CD14-positive monocyte (primary cell): ENCODE measurements at regions not wholly inside any gene's neighbourhood (a gene's known extent, or its start where the extent isn't known, plus 50 kb on each side); places are given as distances from the start of the nearest gene placed in this dataset.

Experiments
- DNase-seq, 3 donors: peaks; one replicate each; pipeline ENCODE4 v3.0.0-alpha.2; 2011 to 2022
- H2AFZ ChIP-seq: 2 replicates; pipeline ENCODE4 v1.6.0; 2012; ENCODE audit warnings: mild to moderate bottlenecking, low read depth, low read length, inconsistent platforms; ENCODE audit not compliant: insufficient read depth, poor library complexity, severe bottlenecking
- H3K27ac ChIP-seq, 2 donors: 1 replicate in 1 of 2; 2 replicates in 1 of 2; pipeline ENCODE4 v1.5.1; 2012 to 2013; ENCODE audit warnings: low read length in 2 of 2, control low read depth in 1 of 2, inconsistent platforms in 1 of 2, low read depth in 1 of 2, mild to moderate bottlenecking in 1 of 2
- H3K27me3 ChIP-seq, 2 donors: one replicate each; pipeline versions ENCODE4 v1.6.0 to v1.6.1; 2011 to 2013; ENCODE audit warnings: low read length in 2 of 2; ENCODE audit not compliant: control insufficient read depth in 2 of 2, insufficient read depth in 2 of 2
- H3K36me3 ChIP-seq, 2 donors: replicated peaks in 1 of 2; 1 replicate in 1 of 2; 2 replicates in 1 of 2; pipeline versions ENCODE4 v1.5.1 to v1.6.1; 2012 to 2013; ENCODE audit warnings: low read length in 2 of 2, control low read depth in 1 of 2, inconsistent platforms in 1 of 2, mild to moderate bottlenecking in 1 of 2; ENCODE audit not compliant: insufficient read depth in 2 of 2, control insufficient read depth in 1 of 2
- H3K4me1 ChIP-seq, 2 donors: 1 replicate in 1 of 2; 2 replicates in 1 of 2; pipeline versions ENCODE4 v1.5.1 to v1.6.1; 2012 to 2013; ENCODE audit warnings: low read length in 2 of 2, control low read depth in 1 of 2, inconsistent platforms in 1 of 2, mild to moderate bottlenecking in 1 of 2, moderate library complexity in 1 of 2; ENCODE audit not compliant: insufficient read depth in 2 of 2, control insufficient read depth in 1 of 2
- H3K4me2 ChIP-seq: replicated peaks from 2 replicates; pipeline ENCODE3; 2012; ENCODE audit warnings: low read length, moderate library complexity, mild to moderate bottlenecking; ENCODE audit not compliant: poor library complexity, severe bottlenecking; ENCODE audit errors: extremely low read depth
- H3K4me3 ChIP-seq, 3 experiments: fragments of 200-600 bp in 1 of 3; sonication (generic) in 1 of 3; replicated peaks in 1 of 3; 1 replicate in 2 of 3; 2 replicates in 1 of 3; pipeline ENCODE4 v1.5.1; 2011 to 2013; ENCODE audit warnings: low read length in 3 of 3, mild to moderate bottlenecking in 3 of 3, control low read depth in 2 of 3, low read depth in 2 of 3, inconsistent platforms in 1 of 3, moderate library complexity in 1 of 3
- H3K79me2 ChIP-seq: 2 replicates; pipeline ENCODE4 v1.6.0; 2012; ENCODE audit warnings: mild to moderate bottlenecking, control low read depth, inconsistent platforms, low read length, moderate library complexity; ENCODE audit not compliant: insufficient read depth
- H3K9ac ChIP-seq: 2 replicates; pipeline ENCODE4 v1.6.0; 2017; ENCODE audit warnings: low read length, mild to moderate bottlenecking; ENCODE audit not compliant: insufficient read depth, poor library complexity, severe bottlenecking
- H3K9me3 ChIP-seq, 2 donors: replicated peaks in 1 of 2; 1 replicate in 1 of 2; 2 replicates in 1 of 2; pipeline versions ENCODE4 v1.5.1 to v1.6.1; 2012 to 2013; ENCODE audit warnings: low read length in 2 of 2, control low read depth in 1 of 2; ENCODE audit not compliant: control insufficient read depth in 1 of 2, insufficient read depth in 1 of 2
- H4K20me1 ChIP-seq: 2 replicates; pipeline ENCODE4 v1.6.0; 2012; ENCODE audit warnings: mild to moderate bottlenecking, low read length, control low read depth, moderate library complexity; ENCODE audit not compliant: insufficient read depth
- H3K27ac Mint-ChIP-seq, 7 donors: one replicate each; pipeline ENCODE4 v1.8.0; 2020; ENCODE audit warnings: mild to moderate bottlenecking in 7 of 7, mixed read lengths in 7 of 7, moderate library complexity in 6 of 7, inconsistent platforms in 2 of 7
- H3K27me3 Mint-ChIP-seq, 3 donors: one replicate each; pipeline ENCODE4 v1.8.0; 2021 to 2022; ENCODE audit warnings: low read depth in 3 of 3, mild to moderate bottlenecking in 3 of 3, mixed read lengths in 3 of 3, moderate library complexity in 3 of 3, inconsistent platforms in 1 of 3
- H3K36me3 Mint-ChIP-seq, 2 donors: one replicate each; pipeline ENCODE4 v1.8.0; 2020; ENCODE audit warnings: mixed read lengths in 2 of 2, inconsistent platforms in 1 of 2, mild to moderate bottlenecking in 1 of 2
- H3K4me1 Mint-ChIP-seq: one replicate; pipeline ENCODE4 v1.8.0; 2020; ENCODE audit warnings: mild to moderate bottlenecking, mixed read lengths
- H3K4me3 Mint-ChIP-seq, 2 donors: one replicate each; pipeline ENCODE4 v1.8.0; 2020; ENCODE audit warnings: mild to moderate bottlenecking in 2 of 2, mixed read lengths in 2 of 2, moderate library complexity in 1 of 2
- H3K9me3 Mint-ChIP-seq, 7 donors: one replicate each; pipeline ENCODE4 v1.8.0; 2020 to 2022; ENCODE audit warnings: mixed read lengths in 7 of 7, mild to moderate bottlenecking in 6 of 7, moderate library complexity in 6 of 7, inconsistent platforms in 2 of 7
- WGBS: methylation state at CpG from one replicate; pipeline ENCODE4 v1.1.5; 2013; ENCODE audit warnings: missing lambda C conversion rate; ENCODE audit not compliant: insufficient coverage; 5-methylcytosine and 5-hydroxymethylcytosine counted together
- intact Hi-C, 2 donors: fragments of 100-400 bp; cut with micrococcal nuclease; formaldehyde crosslinking; loops; one replicate each; pipeline versions ENCODE4 v1.15.0 to v1.15.1; 2023
- TF ChIP-seq, protein P1 (sequence below): fragments of 200-600 bp; IDR thresholded peaks from one replicate; pipeline ENCODE4 v1.8.0; 2022; ENCODE audit warnings: antibody characterized with exemption, mild to moderate bottlenecking

DNA sequence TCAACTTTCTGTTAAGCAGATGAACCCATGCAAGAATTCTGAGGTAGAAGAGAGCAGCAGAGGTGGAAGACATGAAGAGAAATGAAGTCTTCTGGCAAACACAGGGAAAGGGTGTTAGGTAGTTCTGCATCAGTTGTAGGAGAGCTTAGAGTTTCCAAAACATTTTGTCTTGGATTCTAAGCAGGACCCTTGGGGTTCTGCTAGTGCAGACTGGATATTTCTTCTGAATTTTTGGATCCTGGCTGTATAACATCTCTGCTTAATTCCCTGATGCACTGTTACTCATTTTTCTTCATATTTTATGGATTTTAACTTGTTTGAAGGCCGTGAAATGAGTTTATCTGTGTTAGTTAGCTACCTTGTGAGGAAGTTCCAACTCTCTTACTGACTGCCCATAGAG lies 208.7 kb upstream of the SLC35G4 start:
- DNase-seq = no peak
- no peak overlapping the region for H3K27ac Mint-ChIP-seq
- intact Hi-C loops = no loop called here
- no CpG with 5 or more reads among the region's 1 CpG for WGBS
- Histone ChIP-seq H3K36me3 (no peaks in the 10 kb centered on the region), H3K4me2 (no peak overlapping the region), H3K27me3 (no peaks in the 10 kb centered on the region), H2AFZ (no peak overlapping the region), H3K9ac (no peak overlapping the region), H3K4me1 (no peaks in the 10 kb centered on the region), H3K4me3 (no peak overlapping the region), H3K27ac (no peak overlapping the region), H4K20me1 (no peaks in the 10 kb centered on the region), H3K79me2 (no peaks in the 10 kb centered on the region), H3K9me3 (no peaks in the 10 kb centered on the region)
- peaks cover 0 to 1% (median 0%) of the 10 kb centered on the region in 7 donors for H3K9me3 Mint-ChIP-seq
- no peak overlapping the region for H3K4me3 Mint-ChIP-seq
- H3K27me3 Mint-ChIP-seq = peaks cover 0 to 1% (median 0%) of the 10 kb centered on the region in 3 donors
- no peaks in the 10 kb centered on the region for H3K36me3 Mint-ChIP-seq
- TF ChIP-seq, protein P1, sequence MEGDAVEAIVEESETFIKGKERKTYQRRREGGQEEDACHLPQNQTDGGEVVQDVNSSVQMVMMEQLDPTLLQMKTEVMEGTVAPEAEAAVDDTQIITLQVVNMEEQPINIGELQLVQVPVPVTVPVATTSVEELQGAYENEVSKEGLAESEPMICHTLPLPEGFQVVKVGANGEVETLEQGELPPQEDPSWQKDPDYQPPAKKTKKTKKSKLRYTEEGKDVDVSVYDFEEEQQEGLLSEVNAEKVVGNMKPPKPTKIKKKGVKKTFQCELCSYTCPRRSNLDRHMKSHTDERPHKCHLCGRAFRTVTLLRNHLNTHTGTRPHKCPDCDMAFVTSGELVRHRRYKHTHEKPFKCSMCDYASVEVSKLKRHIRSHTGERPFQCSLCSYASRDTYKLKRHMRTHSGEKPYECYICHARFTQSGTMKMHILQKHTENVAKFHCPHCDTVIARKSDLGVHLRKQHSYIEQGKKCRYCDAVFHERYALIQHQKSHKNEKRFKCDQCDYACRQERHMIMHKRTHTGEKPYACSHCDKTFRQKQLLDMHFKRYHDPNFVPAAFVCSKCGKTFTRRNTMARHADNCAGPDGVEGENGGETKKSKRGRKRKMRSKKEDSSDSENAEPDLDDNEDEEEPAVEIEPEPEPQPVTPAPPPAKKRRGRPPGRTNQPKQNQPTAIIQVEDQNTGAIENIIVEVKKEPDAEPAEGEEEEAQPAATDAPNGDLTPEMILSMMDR = no peak
- no peaks in the 10 kb centered on the region for H3K4me1 Mint-ChIP-seq

DNA sequence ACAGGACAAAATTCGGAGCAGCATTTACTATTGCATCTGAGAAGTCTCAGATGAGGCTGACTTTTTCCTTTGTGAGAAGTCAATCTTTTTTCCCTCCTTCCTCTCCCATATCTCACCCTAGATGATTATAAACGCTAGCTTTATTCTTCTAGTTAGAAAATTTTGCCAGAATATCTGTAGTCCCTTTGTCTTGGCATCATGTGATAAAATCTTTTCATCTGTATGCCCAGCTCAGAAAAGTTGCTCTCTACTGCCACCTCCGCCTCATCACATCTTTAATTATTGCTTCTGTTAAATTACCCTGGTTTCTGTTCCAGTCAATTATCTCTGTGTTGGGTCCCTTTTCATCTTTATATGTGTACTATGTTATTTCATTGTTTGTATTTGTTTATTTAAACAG lies 210.8 kb upstream of the SLC35G4 start:
- Mint-ChIP-seq H3K36me3 (no peaks in the 10 kb centered on the region), H3K9me3 (peaks cover 0 to 1% (median 0%) of the 10 kb centered on the region in 7 donors), H3K27me3 (peaks cover 0 to 3% (median 0%) of the 10 kb centered on the region in 3 donors), H3K4me1 (no peaks in the 10 kb centered on the region), H3K4me3 (no peak overlapping the region), H3K27ac (no peak overlapping the region)
- Histone ChIP-seq H3K79me2 (no peaks in the 10 kb centered on the region), H3K27ac (no peak overlapping the region), H3K4me3 (no peak overlapping the region), H3K9me3 (no peaks in the 10 kb centered on the region), H3K27me3 (no peaks in the 10 kb centered on the region), H2AFZ (no peak overlapping the region), H4K20me1 (no peaks in the 10 kb centered on the region), H3K36me3 (no peaks in the 10 kb centered on the region), H3K4me2 (no peak overlapping the region), H3K4me1 (no peaks in the 10 kb centered on the region), H3K9ac (no peak overlapping the region)
- intact Hi-C loops = no loop called here
- TF ChIP-seq, protein P1 = no peak
- no peak for DNase-seq
- WGBS = no CpG with 5 or more reads among the region's 3 CpGs
